GM18951 (cell line): ENCODE measurements at regions not wholly inside any gene's neighbourhood (a gene's known extent, or its start where the extent isn't known, plus 50 kb on each side); places are given as distances from the start of the nearest gene placed in this dataset.

ENCODE experiments used
- POLR2A ChIP-seq: IDR thresholded peaks from 4 replicates; pipeline ENCODE4 v1.6.1; 2011; ENCODE audit warnings: mild to moderate bottlenecking; ENCODE audit not compliant: insufficient read length, insufficient read depth; ENCODE audit errors: extremely low read depth
- in situ Hi-C: fragments of 300-500 bp; cut with MboI; formaldehyde crosslinking; loops from one replicate; pipeline ENCODE4 v1.12.0; 2022; ENCODE audit warnings: low sequenced_read_pairs, mixed read lengths, inconsistent platforms; ENCODE audit not compliant: unreplicated experiment

DNA sequence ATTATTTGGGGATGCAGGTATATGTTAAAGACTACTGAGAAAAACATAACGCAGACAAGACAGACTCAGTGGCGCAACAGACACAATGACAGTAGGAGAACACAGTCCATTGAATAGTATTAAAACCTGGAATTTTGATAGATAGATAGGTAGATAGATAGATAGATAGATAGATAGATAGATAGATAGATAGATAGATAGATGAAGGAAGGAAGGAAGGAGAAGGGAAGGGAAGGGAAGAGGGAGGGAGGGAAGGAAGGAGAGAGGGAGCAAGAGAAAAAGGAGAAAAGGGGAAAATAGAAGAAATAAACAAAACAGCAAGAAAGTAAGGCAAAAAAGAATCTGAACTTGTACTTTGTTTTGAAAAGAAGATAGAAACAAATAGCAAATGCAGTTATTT is 404.5 kb downstream of the FOXO1 start:
- in situ Hi-C loops: no loop called here

DNA sequence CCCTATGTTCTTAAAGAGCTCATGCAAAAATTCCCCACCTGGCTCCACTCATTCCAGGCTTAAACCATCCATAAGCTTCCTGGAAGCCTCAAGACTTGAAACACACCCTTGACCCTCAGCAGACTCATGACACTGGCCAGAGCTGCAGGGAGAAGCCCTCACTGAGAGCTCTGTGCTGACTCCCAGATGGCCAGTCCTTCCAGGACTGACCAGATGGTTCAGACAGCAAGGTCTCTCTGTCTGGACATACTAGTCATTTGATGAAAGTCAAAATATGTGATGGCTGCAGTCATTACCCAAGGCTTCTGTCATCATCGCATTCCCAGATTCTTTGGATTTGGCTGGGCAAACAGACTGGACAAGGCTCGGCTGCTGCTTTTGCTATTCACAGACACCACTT is 397.4 kb downstream of the FOXO1 start:
- no peak for TF ChIP-seq POLR2A
- in situ Hi-C loops: no loop called here

More for the DNA sequence above, 404.5 kb downstream of the FOXO1 start:
- TF ChIP-seq POLR2A: no peak

DNA sequence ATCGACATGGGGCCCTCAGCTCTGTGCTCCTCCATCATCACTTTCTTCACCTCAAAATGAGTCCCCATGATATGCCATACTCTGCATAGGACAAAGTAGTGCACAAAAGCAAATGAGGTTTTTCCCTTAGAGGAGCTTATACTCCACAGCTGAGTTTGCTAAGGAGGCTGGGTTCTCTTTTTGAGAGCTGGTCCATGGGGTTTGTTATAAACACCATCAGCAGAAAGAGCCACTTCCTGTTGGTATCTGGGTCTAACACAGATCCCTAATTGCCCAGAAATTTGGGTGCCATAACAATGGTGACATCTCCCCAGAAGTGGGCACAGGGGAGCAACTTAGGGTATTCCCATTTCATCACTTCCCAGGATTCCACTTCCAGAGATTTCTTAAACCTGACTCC is 395.7 kb downstream of the FOXO1 start:
- in situ Hi-C loops: no loop called here
- TF ChIP-seq POLR2A: no peak

DNA sequence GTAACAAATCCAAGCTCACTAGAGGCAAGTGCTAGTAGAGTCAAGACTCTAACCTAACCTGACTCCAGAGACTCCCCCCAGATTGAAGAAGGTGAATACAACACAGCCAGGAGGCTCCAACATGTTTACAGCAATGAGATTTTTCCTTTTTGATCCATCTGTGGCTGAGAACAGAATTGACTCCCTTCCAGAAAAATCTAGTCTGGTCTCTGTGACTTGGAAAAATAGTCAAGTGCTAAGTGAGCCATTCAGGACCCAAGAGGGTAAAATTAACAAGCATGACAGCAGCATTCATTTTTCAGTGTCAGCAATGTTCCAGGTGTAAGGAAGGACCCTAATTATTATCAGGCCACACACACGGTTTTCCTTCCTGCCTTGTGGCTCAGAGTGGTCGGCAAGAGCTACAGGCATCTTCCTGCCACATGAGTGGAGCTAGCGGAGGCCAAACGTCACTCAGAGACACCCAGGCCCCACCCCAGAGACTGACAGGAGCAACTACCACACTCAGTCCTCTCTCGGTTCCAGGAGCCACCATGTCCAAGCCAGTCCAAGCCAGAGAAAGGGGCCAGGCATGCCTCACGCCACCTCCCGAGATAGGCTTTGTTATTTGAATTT is 395.1 kb downstream of the FOXO1 start:
- in situ Hi-C loops: no loop called here
- no peak for TF ChIP-seq POLR2A

DNA sequence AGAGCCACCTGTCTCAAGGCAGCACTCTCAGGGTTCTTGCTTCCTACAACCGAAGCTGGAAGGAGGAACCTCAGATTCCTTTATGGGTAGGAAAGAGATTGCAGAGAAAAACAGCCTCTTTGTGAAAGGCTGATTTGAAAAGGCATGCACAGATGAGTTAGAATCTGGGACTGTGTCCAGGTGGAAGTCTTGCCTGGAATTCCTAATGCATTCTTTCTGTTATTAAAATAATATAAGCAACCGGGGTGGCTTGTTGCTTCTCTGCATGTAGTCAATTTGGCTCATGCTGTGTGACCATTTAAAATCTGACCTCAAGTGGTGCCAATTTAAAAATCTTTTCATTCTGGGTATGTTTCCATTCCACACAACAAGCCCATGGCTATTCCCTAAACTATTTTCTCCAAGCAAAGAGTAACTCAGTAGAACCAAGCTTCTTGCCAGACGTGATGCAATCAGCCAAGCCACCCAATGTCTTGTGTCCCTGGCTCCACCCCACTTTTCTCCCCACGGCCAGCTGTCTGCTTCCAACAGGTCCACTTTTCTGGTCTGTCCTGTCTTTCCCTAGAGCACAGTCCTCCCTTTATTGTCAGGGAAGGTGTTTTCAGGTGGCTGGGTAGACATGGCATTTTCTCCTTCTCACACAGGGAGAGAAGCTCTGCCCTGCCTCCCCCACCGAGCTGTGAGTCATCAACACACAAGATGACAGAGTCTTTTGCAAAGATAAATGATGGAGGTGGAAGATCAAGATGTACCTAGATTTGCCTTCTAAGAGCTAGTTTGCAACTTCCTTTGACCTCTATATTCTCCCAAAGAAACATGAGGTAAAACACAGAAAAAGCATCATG is 394.3 kb downstream of the FOXO1 start:
- in situ Hi-C loops: no loop called here
- TF ChIP-seq POLR2A: no peak

DNA sequence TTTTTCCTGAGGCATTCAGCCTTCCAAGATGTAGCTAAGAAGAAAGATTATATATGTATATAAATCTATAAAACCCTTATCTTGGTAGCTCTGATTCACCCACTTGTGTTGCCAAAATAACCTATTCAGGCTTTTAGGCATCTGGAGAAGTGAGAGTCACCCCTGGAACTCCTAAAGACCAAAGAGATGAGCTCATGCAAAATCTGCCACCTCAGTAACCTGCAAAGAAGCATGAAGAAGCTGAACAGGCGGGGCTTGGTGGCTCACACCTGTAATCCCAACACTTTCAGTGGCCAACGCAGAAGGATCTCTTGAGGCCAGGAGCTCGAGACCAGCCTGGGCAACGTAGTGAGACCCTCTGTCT is 393.7 kb downstream of the FOXO1 start:
- no peak for TF ChIP-seq POLR2A
- in situ Hi-C loops: no loop called here

DNA sequence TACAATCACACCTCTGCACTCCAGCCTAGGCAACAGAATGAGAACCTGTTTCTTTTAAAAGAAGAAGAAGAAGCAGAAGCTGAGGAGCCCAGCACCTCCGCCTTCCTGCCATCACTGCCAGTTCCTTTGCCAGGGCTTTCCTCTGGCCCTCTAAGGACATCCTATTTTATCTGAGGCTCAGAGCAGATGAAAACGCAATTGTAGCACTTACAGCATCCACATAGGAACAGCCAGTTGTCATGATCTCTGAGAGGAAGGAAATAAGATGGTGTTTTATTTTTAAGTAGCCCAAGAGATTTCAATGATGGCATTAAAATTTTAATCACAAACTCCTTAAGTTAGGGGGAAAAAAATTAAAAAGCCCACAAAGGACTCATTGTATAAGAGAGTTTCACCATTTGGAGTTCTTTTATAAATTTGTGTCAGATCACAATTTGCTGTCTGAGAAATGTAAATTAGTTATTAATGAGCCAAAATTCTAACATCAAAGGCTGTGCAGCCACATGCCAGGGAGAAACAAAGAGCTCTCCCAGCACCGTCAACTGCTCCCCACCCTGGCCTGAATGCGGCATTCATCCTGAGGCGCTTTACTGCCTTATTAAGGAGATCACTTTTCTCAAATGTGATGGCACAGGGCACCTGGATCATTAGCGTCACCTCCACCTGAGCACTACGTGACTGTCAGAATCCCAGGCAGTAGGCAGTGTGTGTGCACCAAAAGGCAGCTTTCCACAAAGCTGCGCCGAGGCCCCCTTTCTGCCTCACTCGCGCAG is 393.0 kb downstream of the FOXO1 start:
- in situ Hi-C loops: no loop called here
- TF ChIP-seq POLR2A: no peak

DNA sequence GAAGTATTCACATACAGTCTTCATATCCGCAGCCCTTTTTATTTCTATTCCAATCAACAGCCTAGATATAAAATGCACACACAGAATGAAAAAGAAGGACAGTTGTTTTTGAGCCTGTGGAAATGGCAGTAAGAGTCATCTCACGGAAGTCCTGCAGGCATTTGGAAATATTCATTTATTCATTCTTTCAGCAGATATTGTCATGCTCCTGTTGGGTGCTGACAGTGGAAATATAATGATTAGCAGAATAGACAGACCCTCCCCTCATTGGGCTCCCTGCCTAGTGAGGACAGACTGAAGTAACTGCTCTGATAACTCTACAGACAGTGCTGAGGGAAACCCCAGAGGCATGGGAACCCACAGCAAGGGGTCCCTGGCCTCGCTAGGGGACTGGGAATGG is 392.3 kb downstream of the FOXO1 start:
- in situ Hi-C loops: no loop called here
- TF ChIP-seq POLR2A: no peak

DNA sequence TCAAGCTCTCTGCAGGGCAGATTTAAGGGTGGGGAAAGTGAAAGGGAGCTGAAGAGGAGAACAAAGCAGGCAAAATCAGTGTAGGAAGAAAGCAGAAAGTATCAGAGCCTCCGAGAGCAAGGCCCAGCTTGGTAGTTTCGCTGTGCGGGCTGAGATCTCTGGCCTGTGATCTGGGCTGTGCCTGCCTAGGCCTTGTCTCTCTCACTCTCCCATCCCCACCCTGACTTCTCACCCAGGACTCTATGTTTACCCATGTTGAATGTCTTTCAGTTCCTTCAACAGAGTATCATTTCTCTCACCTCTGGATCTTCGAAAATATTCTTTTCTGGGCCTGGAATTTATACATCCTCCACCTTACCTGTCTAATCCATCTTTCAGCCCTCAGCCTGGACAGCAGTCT is 391.3 kb downstream of the FOXO1 start:
- no peak for TF ChIP-seq POLR2A
- in situ Hi-C loops: no loop called here

DNA sequence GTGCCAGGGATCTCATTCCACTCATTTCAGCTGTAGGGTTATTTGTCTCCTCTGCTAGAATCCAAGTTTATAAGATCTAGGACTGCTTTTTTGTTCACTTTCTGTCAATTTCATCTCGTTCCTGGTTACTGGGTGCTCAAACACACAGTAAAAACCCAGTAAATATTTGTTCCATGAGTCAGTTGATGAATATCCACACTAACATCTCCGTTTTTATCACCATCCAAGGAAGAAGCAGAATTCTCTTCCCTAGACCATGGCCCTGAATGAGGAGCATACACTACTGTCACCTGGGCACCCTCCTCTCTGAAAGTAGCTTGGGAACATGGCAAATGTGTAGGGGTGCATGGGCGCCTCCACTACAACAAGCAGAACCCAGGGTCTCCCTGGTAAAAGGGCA is 390.8 kb downstream of the FOXO1 start:
- in situ Hi-C loops: no loop called here
- no peak for TF ChIP-seq POLR2A

DNA sequence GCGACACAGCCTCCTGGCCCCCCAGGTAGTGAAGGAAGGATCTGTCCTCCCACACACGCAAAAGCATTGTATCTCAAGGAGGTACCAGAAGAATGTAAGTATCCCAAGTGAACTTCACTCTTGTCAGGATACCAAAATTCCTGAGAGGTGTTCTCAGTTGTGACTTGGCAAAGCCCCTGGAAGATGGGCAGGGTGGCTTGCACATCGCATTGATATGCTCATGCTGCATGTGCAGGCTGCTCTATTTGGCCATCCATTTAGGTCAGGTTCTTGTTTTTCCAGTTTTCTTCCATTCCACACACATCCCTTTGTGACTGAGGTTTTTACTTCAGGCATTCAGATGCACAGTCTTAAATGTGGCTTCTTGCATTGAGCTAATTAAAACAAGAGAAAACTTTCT is 382.8 kb downstream of the FOXO1 start:
- in situ Hi-C loops: no loop called here
- TF ChIP-seq POLR2A: no peak

DNA sequence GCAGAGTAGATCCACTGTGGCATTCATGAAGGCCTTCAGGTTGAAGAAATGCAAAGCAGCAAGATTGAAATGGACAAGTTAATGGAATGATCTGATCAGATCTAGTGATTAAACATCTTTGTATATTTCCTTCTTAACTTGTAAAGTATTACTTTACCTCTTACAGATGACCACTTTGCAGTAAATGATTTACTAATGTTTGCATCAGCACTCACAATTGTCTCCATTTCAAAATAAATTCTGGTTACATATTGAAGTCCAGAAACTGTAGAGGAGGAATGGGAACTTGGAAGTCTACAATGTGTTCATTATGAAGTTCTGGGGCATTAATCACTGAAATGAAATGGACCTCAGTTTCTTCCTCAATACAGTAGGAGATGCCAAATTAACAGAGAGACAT is 380.8 kb downstream of the FOXO1 start:
- in situ Hi-C loops: no loop called here
- no peak for TF ChIP-seq POLR2A

DNA sequence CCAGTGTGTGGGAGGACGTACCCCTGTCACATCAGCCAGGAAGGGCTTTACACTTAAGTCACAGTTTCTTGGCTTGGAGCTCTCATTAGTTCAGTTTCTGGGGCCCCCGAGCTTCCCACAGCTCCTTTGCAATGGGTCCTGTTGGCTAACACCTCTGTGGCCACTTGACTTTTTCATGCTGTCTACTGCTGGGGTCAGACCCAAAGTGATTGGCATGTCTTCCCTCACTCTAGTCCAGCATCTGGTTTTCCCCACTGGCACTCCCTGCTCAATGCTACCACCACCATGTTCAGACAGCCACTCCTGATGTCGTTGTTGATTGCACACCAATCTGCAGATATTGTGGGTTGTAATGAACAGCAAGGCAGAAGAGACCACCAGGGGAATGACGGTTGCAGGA is 379.0 kb downstream of the FOXO1 start:
- no peak for TF ChIP-seq POLR2A
- in situ Hi-C loops: no loop called here

DNA sequence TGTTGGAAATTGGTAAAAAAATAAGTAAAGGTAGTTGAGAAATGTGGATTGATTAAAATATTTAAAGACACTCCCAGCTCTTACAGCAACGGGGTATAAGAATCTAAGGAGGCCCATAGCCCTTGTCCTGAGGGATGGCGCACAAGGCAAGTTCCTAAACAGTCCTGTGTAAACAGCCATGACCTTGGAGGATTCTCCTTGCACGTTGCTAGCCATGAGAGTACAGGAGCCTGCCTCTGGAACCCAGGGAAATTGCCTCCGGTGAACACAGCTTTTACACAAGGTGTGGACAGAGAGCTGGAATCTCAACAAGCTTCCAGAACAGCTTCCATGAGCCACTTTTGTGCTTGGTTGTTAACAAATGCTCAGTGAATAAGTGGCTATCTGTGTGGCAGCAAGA is 378.2 kb downstream of the FOXO1 start:
- in situ Hi-C loops: no loop called here
- TF ChIP-seq POLR2A: no peak
